ENCODE measurements at regions not wholly inside any gene's neighbourhood (a gene's known extent, or its start where the extent isn't known, plus 50 kb on each side); places are given as distances from the start of the nearest gene placed in this dataset.

GRCh38 chr2:59266453-59266852 is 1025.3 kb upstream of the FANCL start:
- no TSS peak for BruUV-seq (replicated peaks)
- Histone ChIP-seq H3F3A (ENCODE audit: insufficient read depth, low read depth) (no peaks in the 10 kb centered on the region), H3K27me3 (ENCODE audit: insufficient read depth, low read depth) (no peaks in the 10 kb centered on the region), H3K4me2 (no peak overlapping the region), H4K20me1 (ENCODE audit: insufficient read depth) (no peaks in the 10 kb centered on the region), H3K4me1 (replicated peaks; ENCODE audit: insufficient read depth) (no peaks in the 10 kb centered on the region), H3K79me2 (ENCODE audit: low read depth) (no peaks in the 10 kb centered on the region), H3K9me2 (ENCODE audit: insufficient read depth) (no peaks in the 10 kb centered on the region), H3K9me3 (ENCODE audit: insufficient read depth, low read depth) (no peaks in the 10 kb centered on the region), H3K36me3 (ENCODE audit: low read depth) (no peaks in the 10 kb centered on the region), H2AFZ (no peak overlapping the region), H3K4me3 (no peak overlapping the region), H3K27ac (no peak overlapping the region)
- no peak for DNase-seq
- CTCF ChIA-PET = no interaction called here
- intact Hi-C loops (cut with micrococcal nuclease; ENCODE audit: unreplicated experiment) = no loop called here
- POLR2A ChIA-PET (ENCODE audit: unreplicated experiment) = no interaction called here
- TF ChIP-seq EZH2 (IDR thresholded peaks at IDR 0.05; ENCODE audit: low read depth) (no peak), CTCF (conservative IDR thresholded peaks at IDR 0.05) (no peak)

GRCh38 chr2:59259913-59260312 is 1018.8 kb upstream of the FANCL start:
- no TSS peak for BruUV-seq (replicated peaks)
- intact Hi-C loops (cut with micrococcal nuclease; ENCODE audit: unreplicated experiment) = no loop called here

GRCh38 chr2:59256290-59256689 is 1015.2 kb upstream of the FANCL start:
- Histone ChIP-seq H4K20me1 (ENCODE audit: insufficient read depth) (no peaks in the 10 kb centered on the region), H3K4me1 (replicated peaks; ENCODE audit: insufficient read depth) (no peaks in the 10 kb centered on the region), H3K4me2 (no peak overlapping the region), H3K27ac (no peak overlapping the region), H3K4me3 (no peak overlapping the region), H3F3A (ENCODE audit: insufficient read depth, low read depth) (no peaks in the 10 kb centered on the region), H3K36me3 (ENCODE audit: low read depth) (no peaks in the 10 kb centered on the region), H3K79me2 (ENCODE audit: low read depth) (no peaks in the 10 kb centered on the region), H3K9me3 (ENCODE audit: insufficient read depth, low read depth) (peaks cover 5% of the 10 kb centered on the region; the same call in 1 of the 2 replicates), H2AFZ (no peak overlapping the region), H3K9me2 (ENCODE audit: insufficient read depth) (peaks cover 4% of the 10 kb centered on the region; the same call in 1 of the 2 replicates), H3K27me3 (ENCODE audit: insufficient read depth, low read depth) (peaks cover 11% of the 10 kb centered on the region)
- intact Hi-C loops (cut with micrococcal nuclease; ENCODE audit: unreplicated experiment) = no loop called here
- no peak for DNase-seq
- no TSS peak for BruUV-seq (replicated peaks)
- CTCF ChIA-PET = no interaction called here
- TF ChIP-seq CTCF (conservative IDR thresholded peaks at IDR 0.05) (no peak), EZH2 (IDR thresholded peaks at IDR 0.05; ENCODE audit: low read depth) (no peak)
- POLR2A ChIA-PET (ENCODE audit: unreplicated experiment) = no interaction called here

More at GRCh38 chr2:59259913-59260312, 1018.8 kb upstream of the FANCL start:
- Histone ChIP-seq H3K27ac (no peak overlapping the region), H3K9me3 (ENCODE audit: insufficient read depth, low read depth) (peaks cover 5% of the 10 kb centered on the region; the same call in 1 of the 2 replicates), H3F3A (ENCODE audit: insufficient read depth, low read depth) (no peaks in the 10 kb centered on the region), H3K4me3 (no peak overlapping the region), H4K20me1 (ENCODE audit: insufficient read depth) (no peaks in the 10 kb centered on the region), H3K27me3 (ENCODE audit: insufficient read depth, low read depth) (no peaks in the 10 kb centered on the region), H3K4me1 (replicated peaks; ENCODE audit: insufficient read depth) (no peaks in the 10 kb centered on the region), H3K36me3 (ENCODE audit: low read depth) (no peaks in the 10 kb centered on the region), H3K9me2 (ENCODE audit: insufficient read depth) (peaks cover 4% of the 10 kb centered on the region; the same call in 1 of the 2 replicates), H3K4me2 (no peak overlapping the region), H3K79me2 (ENCODE audit: low read depth) (no peaks in the 10 kb centered on the region), H2AFZ (no peak overlapping the region)
- DNase-seq = no peak
- ChIA-PET CTCF (no interaction called here), POLR2A (ENCODE audit: unreplicated experiment) (no interaction called here)
- TF ChIP-seq CTCF (conservative IDR thresholded peaks at IDR 0.05) (no peak), EZH2 (IDR thresholded peaks at IDR 0.05; ENCODE audit: low read depth) (no peak)

Measured in PC-9 (cell line).